ENCODE measurements at regions not wholly inside any gene's neighbourhood (a gene's known extent, or its start where the extent isn't known, plus 50 kb on each side); places are given as distances from the start of the nearest gene placed in this dataset.

DNA sequence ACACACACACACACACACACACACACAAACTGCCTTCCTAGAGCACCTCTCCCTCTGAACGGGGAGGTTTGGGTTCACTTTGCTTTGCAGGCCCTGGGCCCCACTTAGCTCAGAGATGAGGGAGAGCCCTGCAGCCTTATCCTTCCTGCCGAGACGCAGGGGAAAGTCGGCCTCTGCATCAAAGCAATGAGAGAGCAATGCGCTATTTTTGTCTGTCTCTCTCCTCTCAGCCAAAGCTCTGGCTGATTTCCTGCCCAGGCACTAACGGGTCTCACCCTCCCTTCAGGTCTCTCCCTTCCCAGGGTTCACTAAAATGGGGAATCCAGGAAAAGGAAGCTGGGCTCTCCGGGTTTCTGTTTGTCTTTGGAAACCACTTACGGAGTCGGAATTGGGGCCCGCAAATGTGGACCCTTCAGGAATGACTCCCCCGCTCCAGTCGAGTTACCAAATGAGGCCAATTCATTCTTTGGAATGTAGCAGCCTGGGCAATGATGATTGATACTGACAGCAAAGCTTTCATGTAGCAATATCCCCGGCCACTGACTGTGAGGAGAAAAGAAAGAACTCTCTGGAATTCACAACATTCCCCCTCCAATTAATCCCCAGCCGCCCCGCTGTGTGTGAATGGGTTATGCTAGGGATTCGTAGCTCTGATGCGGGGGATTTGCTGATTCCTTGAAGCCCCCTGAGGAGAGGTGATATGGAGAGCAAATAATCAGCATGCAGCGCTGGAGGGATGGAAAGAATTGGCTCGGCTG, 61.5 kb upstream of the WLS start:
- TF ChIP-seq POLR2AphosphoS5 (IDR thresholded peaks at IDR 0.05; ENCODE audit: insufficient read depth in 1 of 2, low read depth in 1 of 2): no peak
- no peak for TF ChIP-seq POLR2A (IDR thresholded peaks at IDR 0.05)
- TF ChIP-seq, protein P1, sequence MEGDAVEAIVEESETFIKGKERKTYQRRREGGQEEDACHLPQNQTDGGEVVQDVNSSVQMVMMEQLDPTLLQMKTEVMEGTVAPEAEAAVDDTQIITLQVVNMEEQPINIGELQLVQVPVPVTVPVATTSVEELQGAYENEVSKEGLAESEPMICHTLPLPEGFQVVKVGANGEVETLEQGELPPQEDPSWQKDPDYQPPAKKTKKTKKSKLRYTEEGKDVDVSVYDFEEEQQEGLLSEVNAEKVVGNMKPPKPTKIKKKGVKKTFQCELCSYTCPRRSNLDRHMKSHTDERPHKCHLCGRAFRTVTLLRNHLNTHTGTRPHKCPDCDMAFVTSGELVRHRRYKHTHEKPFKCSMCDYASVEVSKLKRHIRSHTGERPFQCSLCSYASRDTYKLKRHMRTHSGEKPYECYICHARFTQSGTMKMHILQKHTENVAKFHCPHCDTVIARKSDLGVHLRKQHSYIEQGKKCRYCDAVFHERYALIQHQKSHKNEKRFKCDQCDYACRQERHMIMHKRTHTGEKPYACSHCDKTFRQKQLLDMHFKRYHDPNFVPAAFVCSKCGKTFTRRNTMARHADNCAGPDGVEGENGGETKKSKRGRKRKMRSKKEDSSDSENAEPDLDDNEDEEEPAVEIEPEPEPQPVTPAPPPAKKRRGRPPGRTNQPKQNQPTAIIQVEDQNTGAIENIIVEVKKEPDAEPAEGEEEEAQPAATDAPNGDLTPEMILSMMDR (IDR thresholded peaks at IDR 0.05): no peak
- Histone ChIP-seq H3K27ac (no peak overlapping the region), H3K4me1 (no peaks in the 10 kb centered on the region), H3K4me3 (no peak overlapping the region), H3K36me3 (no peaks in the 10 kb centered on the region), H3K27me3 (no peaks in the 10 kb centered on the region), H3K9me3 (no peaks in the 10 kb centered on the region)
- DNase-seq (ENCODE audit: extremely low spot score in 2 of 2): no peak
- intact Hi-C loops (cut with DNase I): no loop called here

DNA sequence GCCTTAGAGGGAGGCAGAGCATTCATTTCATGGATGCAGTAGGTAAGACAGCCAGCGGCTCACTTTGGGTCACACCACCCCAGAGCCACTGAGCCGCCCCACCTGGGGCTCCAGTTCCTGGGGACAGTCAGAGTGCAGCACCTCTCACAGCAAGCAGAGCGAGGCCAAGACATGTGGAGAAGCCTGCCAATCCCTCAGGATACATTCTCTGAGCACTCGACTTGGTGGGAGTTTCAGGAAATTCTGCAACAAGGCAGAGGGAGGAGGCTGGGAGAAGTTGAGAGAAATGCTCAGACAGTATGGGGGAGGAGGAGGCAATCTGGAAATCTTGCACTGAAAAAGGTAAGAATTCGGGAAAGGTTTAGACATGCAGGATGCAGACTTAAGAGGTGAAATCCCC, 60.8 kb upstream of the WLS start:
- intact Hi-C loops (cut with DNase I): no loop called here
- DNase-seq (ENCODE audit: extremely low spot score in 2 of 2): no peak
- H3K4me1 ChIP-seq: no peaks in the 10 kb centered on the region
- no peaks in the 10 kb centered on the region for H3K36me3 ChIP-seq
- H3K4me3 ChIP-seq: no peak overlapping the region
- no peak for TF ChIP-seq POLR2AphosphoS5 (IDR thresholded peaks at IDR 0.05; ENCODE audit: insufficient read depth in 1 of 2, low read depth in 1 of 2)
- no peak for TF ChIP-seq POLR2A (IDR thresholded peaks at IDR 0.05)
- TF ChIP-seq, protein P1 (IDR thresholded peaks at IDR 0.05): no peak
- H3K27ac ChIP-seq: no peak overlapping the region
- no peaks in the 10 kb centered on the region for H3K9me3 ChIP-seq
- no peaks in the 10 kb centered on the region for H3K27me3 ChIP-seq

DNA sequence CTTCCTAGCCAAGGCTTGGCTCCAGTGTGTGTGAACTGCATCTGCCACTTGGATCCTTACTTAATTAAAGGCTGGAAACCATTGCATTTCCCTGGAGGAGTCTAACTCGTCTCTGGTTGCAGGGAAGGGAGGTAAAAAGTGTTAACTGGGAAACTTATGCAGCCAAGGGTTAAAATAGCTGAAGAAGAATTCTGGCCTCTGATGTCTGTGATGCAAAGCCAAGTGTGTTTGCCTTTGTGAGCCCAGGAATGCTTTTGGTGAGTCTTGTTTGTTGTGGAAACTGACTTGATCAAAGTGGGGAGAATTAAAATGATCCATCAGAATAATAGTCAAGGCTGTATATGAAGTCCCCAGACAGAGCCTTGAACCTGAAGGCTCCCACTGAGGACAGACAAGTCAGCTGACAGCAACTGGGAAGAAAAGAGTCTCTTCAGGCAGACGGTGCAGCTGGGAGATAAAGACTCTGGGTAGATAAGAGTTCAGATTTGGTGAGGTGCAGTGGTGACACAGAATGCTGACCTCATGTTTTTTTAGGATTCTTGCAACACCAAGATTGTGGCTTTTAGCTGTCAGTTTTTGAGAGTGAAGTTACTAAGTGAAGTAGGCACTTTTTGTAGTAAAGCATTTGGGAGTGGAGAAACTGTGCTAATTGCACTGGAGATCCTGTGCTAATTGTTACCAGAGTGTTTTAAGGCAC, 59.5 kb upstream of the WLS start:
- intact Hi-C loops (cut with DNase I): no loop called here
- Histone ChIP-seq H3K4me3 (no peak overlapping the region), H3K36me3 (no peaks in the 10 kb centered on the region), H3K27ac (no peak overlapping the region), H3K27me3 (no peaks in the 10 kb centered on the region), H3K4me1 (no peaks in the 10 kb centered on the region), H3K9me3 (no peaks in the 10 kb centered on the region)
- DNase-seq (ENCODE audit: extremely low spot score in 2 of 2): no peak
- TF ChIP-seq POLR2A (IDR thresholded peaks at IDR 0.05) (no peak), POLR2AphosphoS5 (IDR thresholded peaks at IDR 0.05; ENCODE audit: insufficient read depth in 1 of 2, low read depth in 1 of 2) (no peak)
- TF ChIP-seq, protein P1 (IDR thresholded peaks at IDR 0.05): no peak

DNA sequence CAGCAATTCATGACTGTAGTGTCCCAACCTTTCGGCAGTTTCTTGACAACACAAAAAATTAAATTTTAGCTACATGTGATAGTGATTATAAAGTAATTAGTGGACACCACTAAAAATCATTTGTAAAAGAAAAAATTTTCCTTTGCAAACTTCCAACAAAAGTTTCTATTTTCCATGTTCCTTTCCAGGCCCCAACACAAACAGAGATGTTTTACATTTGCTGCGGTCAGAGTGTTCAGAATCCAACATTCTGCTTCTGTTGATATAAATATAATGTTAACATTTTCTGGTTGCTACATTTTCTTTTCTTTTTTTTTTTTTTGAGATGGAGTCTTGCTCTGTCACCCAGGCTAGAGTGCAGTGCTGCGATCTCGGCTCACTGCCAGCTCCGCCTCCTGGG, 54.9 kb upstream of the WLS start:
- TF ChIP-seq POLR2A (IDR thresholded peaks at IDR 0.05) (no peak), POLR2AphosphoS5 (IDR thresholded peaks at IDR 0.05; ENCODE audit: insufficient read depth in 1 of 2, low read depth in 1 of 2) (no peak)
- TF ChIP-seq, protein P1 (IDR thresholded peaks at IDR 0.05): no peak
- Histone ChIP-seq H3K27ac (no peak overlapping the region), H3K27me3 (no peaks in the 10 kb centered on the region), H3K9me3 (no peaks in the 10 kb centered on the region), H3K4me3 (no peak overlapping the region), H3K4me1 (no peaks in the 10 kb centered on the region), H3K36me3 (no peaks in the 10 kb centered on the region)
- no peak for DNase-seq (ENCODE audit: extremely low spot score in 2 of 2)
- intact Hi-C loops (cut with DNase I): no loop called here

DNA sequence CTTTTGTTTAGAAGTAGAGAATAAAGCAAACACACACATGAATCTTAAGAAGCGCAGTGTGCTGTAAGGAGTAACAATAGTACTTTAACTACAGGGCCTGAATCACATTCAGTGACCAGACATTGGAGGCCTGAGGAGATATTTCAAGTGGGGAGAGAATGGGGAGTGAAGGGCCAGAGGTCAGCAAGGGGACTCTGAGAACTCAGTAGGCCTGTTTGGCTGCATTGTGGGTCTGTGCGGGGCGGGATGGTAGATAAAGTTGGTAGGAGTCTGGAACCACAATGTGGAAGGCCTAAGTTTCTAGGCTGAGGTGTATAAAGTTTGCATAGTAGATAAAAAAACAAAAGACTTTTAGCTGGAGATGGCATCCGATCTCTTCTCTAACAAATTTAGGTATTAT, 52.7 kb upstream of the WLS start:
- no peak for DNase-seq (ENCODE audit: extremely low spot score in 2 of 2)
- Histone ChIP-seq H3K36me3 (no peaks in the 10 kb centered on the region), H3K4me3 (no peak overlapping the region), H3K9me3 (no peaks in the 10 kb centered on the region), H3K4me1 (no peaks in the 10 kb centered on the region), H3K27ac (no peak overlapping the region), H3K27me3 (no peaks in the 10 kb centered on the region)
- intact Hi-C loops (cut with DNase I): no loop called here
- TF ChIP-seq POLR2AphosphoS5 (IDR thresholded peaks at IDR 0.05; ENCODE audit: insufficient read depth in 1 of 2, low read depth in 1 of 2): no peak
- TF ChIP-seq, protein P1 (IDR thresholded peaks at IDR 0.05): no peak
- no peak for TF ChIP-seq POLR2A (IDR thresholded peaks at IDR 0.05)
